UCSD-AML1 (cell line): ENCODE measurements at regions not wholly inside any gene's neighbourhood (a gene's known extent, or its start where the extent isn't known, plus 50 kb on each side); places are given as distances from the start of the nearest gene placed in this dataset.

ENCODE experiments used
- DNase-seq: peaks from one replicate; lab custom pipeline; 2025; ENCODE audit not compliant: unreplicated experiment; lab: John Stamatoyannopoulos, UW

GRCh38 chr1:229760478-229760996 is 134.5 kb downstream of the URB2 start:
- no peak for DNase-seq

- no peak for DNase-seq
Observed at GRCh38 chr1:229762891-229763290, 136.8 kb downstream of the URB2 start.

- DNase-seq: no peak
Observed at GRCh38 chr1:229768232-229768631, 142.2 kb downstream of the URB2 start.

GRCh38 chr1:229769006-229769405 is 143.0 kb downstream of the URB2 start:
- DNase-seq: no peak

GRCh38 chr1:229769809-229770208 is 143.8 kb downstream of the URB2 start:
- DNase-seq: no peak

GRCh38 chr1:229778794-229779193 is 152.7 kb downstream of the URB2 start:
- DNase-seq: no peak

- DNase-seq: no peak
Observed at GRCh38 chr1:229781453-229781852, 155.4 kb downstream of the URB2 start.

- DNase-seq: no peak
Observed at GRCh38 chr1:229782469-229782868, 156.4 kb downstream of the URB2 start.

- no peak for DNase-seq
Observed at GRCh38 chr1:229784834-229785233, 158.8 kb downstream of the URB2 start.

- no peak for DNase-seq
Observed at GRCh38 chr1:229786974-229787610, 161.0 kb downstream of the URB2 start.

GRCh38 chr1:229788004-229788403 is 162.0 kb downstream of the URB2 start:
- no peak for DNase-seq

- no peak for DNase-seq
Observed at GRCh38 chr1:229792012-229792975, 166.2 kb downstream of the URB2 start.

GRCh38 chr1:229793488-229793887 is 167.4 kb downstream of the URB2 start:
- no peak for DNase-seq

- DNase-seq: no peak
Observed at GRCh38 chr1:229798558-229798957, 172.5 kb downstream of the URB2 start.

- DNase-seq: no peak
Observed at GRCh38 chr1:229803626-229804217, 177.7 kb downstream of the URB2 start.

- no peak for DNase-seq
Observed at GRCh38 chr1:229808272-229808671, 182.2 kb downstream of the URB2 start.

- DNase-seq: no peak
Observed at GRCh38 chr1:229810140-229810539, 184.1 kb downstream of the URB2 start.

- DNase-seq: no peak
Observed at GRCh38 chr1:229810961-229811360, 184.9 kb downstream of the URB2 start.

GRCh38 chr1:229812148-229812547 is 186.1 kb downstream of the URB2 start:
- no peak for DNase-seq

- no peak for DNase-seq
Observed at GRCh38 chr1:229812693-229813092, 186.6 kb downstream of the URB2 start.

- no peak for DNase-seq
Observed at GRCh38 chr1:229815076-229815475, 189.0 kb downstream of the URB2 start.

GRCh38 chr1:229815961-229816360 is 189.9 kb downstream of the URB2 start:
- no peak for DNase-seq
